NB4 (cell line): ENCODE measurements at regions not wholly inside any gene's neighbourhood (a gene's known extent, or its start where the extent isn't known, plus 50 kb on each side); places are given as distances from the start of the nearest gene placed in this dataset.

ENCODE experiments used
- CTCF ChIP-seq: IDR thresholded peaks from one replicate; pipeline ENCODE4 v1.5.1; 2012; ENCODE audit warnings: low read depth, low read length
- POLR2A ChIP-seq: IDR thresholded peaks from 2 replicates; pipeline ENCODE4 v1.6.1; 2011; ENCODE audit warnings: mild to moderate bottlenecking; ENCODE audit not compliant: insufficient read length; ENCODE audit errors: extremely low read depth

GRCh38 chr1:95966866-95967265, 732.9 kb downstream of the RWDD3 start:
- TF ChIP-seq CTCF: no peak
- TF ChIP-seq POLR2A: no peak
